ENCODE measurements at regions not wholly inside any gene's neighbourhood (a gene's known extent, or its start where the extent isn't known, plus 50 kb on each side); places are given as distances from the start of the nearest gene placed in this dataset.
A peak's percentile ranks its signal among the peaks of the same experiment; 100 is the strongest.
"Not testable (repeated sequence)": the region's sequence is repeated elsewhere in the genome, so short reads cannot be mapped to it uniquely, and the experiment has no call there.

GRCh38 chrX:101823236-101823635 is 108.6 kb downstream of the ZMAT1 start:
- no peak for DNase-seq (ENCODE audit: low read depth in 2 of 3, low spot score in 2 of 3)

DNA sequence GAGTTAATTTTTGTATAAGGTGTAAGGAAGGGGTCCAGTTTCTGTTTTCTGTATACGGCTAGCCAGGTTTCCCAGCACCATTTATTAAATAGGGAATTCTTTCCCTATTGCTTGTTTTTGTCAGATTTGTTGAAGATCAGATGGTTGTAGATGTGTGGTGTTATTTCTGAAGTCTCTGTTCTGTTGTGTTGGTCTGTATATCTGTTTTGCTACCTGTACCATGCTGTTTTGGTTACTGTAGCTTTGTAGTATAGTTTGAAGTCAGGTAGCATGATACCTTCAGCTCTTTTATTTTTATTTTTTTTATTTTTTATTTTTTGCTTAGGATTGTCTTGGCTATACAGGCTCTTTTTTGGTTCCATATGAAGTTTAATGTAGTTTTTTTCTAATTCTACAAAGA is 114.1 kb downstream of the ZMAT1 start:
- not testable (repeated sequence) for DNase-seq (ENCODE audit: low read depth in 2 of 3, low spot score in 2 of 3)

- no peak for DNase-seq (ENCODE audit: low read depth in 2 of 3, low spot score in 2 of 3)
These were observed 118.6 kb downstream of the ZMAT1 start for GRCh38 chrX:101813200-101813599.

DNA sequence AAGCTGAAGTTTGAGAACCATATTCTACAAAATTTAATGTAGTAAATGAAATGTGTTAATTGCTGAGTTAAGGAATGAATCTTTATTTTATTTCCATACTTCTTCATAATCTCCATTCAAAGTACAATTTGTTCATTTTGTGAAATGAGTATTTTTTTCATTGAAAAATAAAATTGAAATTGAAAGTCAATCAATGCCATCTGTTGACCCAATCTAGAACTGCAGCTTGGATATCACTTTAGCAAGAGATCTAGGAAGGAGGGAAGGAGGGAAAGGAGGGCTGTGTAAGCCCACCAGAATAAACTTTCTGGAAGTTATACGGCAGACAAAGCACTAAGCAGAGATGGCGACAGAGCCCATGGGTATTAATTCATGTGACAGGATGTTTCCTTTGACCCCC is 128.4 kb downstream of the ZMAT1 start:
- DNase-seq (ENCODE audit: low read depth in 2 of 3, low spot score in 2 of 3): peak in 1 of 3 donors; percentile 42

DNA sequence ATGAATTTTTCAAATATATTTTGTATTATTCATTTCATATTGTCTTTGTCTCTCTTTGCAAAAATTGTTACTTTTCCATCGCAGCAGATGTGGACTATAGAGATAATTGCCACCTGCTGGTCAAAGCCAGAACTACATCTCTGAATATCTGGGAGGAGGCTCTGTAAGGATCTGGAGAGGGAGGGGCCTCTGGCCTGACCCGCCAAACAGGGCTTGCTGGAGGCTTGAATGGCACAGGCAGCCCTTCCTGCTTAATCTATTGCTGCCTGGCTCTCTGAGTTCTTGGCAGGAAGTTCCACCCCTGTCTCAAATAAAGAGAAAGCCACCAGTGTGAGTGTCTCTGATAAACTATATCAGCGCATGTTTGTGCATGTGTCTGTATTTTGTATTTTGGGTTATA is 132.4 kb downstream of the ZMAT1 start:
- peak; percentile 62 to 95 (median 83) for DNase-seq (ENCODE audit: low read depth in 2 of 3, low spot score in 2 of 3)

GRCh38 chrX:101787934-101788333 is 128.3 kb upstream of the ARMCX2 start:
- peak in 1 of 3 donors; percentile 1 for DNase-seq (ENCODE audit: low read depth in 2 of 3, low spot score in 2 of 3)

DNA sequence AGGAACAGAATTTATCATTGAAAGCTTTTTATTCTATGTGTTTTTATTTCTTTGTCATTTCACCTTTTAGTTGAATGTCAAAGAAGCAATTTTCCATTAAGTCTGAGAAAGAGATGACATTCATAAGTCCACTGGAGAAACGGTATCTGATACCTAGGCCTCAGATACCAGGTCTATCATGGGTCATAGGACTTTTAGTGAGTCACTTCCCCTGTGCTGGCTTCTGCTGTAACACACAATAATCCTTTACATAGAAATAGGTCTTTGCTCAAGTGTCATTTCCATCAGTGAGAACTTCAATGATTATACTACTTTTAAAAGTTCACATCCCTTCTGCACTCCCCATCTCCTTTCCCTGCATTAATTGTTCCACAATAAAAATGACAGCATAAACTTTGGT is 125.5 kb upstream of the ARMCX2 start:
- DNase-seq (ENCODE audit: low read depth in 2 of 3, low spot score in 2 of 3): no peak

GRCh38 chrX:101780421-101780820 is 120.8 kb upstream of the ARMCX2 start:
- DNase-seq (ENCODE audit: low read depth in 2 of 3, low spot score in 2 of 3): not testable (repeated sequence)

- no peak for DNase-seq (ENCODE audit: low read depth in 2 of 3, low spot score in 2 of 3)
These were observed 114.7 kb upstream of the ARMCX2 start for GRCh38 chrX:101774340-101774739.

- DNase-seq (ENCODE audit: low read depth in 2 of 3, low spot score in 2 of 3): no peak
These were observed 104.9 kb upstream of the ARMCX2 start for GRCh38 chrX:101764538-101764937.

DNA sequence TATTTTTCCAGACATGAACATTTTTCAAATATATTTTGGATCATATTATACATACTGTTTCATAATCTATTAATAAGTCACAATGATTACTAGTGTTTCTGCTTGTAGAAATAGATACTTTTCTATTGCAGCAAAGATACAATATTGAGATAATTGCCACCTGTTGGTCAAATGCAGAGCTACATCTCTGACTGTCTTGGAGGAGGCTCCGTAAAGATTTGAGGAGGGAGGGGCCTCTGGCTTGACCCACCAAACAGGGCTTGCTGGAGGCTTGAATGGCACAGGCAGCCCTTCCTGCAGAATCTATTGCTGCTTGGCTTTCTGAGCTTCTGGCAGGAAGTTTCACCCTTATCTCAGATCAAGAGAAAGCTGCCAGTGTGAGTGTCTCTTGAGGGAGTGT is 99.3 kb upstream of the ARMCX2 start:
- peak; percentile 6 to 72 (median 45) for DNase-seq (ENCODE audit: low read depth in 2 of 3, low spot score in 2 of 3)

DNA sequence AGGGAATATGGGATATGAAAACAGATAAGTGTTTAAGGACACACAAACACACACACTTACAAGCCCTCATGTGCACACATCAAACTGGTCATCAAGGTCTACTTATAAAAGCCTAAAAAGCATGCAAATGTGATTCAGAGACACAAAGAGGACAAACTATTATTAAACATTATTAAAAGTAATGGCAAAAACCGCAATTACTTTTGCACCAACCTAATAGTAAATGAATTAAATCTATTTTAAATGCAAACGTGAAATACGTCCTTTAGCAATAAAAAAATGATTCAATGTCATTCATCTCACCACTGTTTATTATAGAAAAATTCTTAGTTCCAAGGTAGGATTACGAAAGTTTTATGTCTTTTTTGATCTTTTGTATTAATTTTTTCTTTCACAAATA is 91.1 kb upstream of the ARMCX2 start:
- no peak for DNase-seq (ENCODE audit: low read depth in 2 of 3, low spot score in 2 of 3)

- no peak for DNase-seq (ENCODE audit: low read depth in 2 of 3, low spot score in 2 of 3)
These were observed 89.8 kb upstream of the ARMCX2 start for GRCh38 chrX:101749436-101749835.

DNA sequence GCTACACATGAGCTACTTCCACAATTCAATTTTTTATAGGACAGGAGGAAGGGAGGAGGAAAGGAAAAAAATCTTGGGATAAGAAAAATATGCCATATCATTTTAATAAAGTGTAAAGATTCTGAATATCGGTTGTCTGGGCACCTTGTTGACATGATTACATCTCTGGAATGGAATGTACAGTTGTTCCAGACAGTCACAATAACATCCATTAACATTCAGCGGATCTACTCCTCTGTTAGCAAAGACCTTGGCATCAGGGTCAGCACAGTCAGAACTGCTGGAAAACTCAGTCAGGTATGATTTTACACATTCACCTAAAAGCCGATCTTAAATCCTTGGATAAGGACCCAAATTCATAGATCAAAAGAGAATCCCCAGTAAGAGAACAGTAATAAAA is 85.4 kb upstream of the ARMCX2 start:
- no peak for DNase-seq (ENCODE audit: low read depth in 2 of 3, low spot score in 2 of 3)

DNA sequence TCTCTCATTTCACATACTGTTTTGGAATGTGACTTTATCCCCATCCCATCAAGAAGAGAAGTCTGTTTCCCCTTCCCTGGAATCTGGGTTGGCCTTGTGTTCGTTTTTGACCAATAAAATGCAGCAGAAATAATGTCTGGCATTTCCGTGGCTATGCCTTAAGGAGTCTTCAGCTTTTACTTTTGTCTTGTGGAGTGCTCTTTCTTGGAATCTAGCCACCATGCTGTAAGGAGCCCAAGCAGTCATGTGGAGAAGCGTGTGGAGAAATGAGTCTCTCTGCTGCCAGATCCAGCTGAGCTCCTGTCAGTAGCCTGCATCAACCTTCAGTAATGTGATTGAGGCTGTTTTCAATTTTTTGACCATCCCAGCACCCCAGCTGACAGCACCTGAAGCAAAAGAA is 84.4 kb upstream of the ARMCX2 start:
- no peak for DNase-seq (ENCODE audit: low read depth in 2 of 3, low spot score in 2 of 3)

DNA sequence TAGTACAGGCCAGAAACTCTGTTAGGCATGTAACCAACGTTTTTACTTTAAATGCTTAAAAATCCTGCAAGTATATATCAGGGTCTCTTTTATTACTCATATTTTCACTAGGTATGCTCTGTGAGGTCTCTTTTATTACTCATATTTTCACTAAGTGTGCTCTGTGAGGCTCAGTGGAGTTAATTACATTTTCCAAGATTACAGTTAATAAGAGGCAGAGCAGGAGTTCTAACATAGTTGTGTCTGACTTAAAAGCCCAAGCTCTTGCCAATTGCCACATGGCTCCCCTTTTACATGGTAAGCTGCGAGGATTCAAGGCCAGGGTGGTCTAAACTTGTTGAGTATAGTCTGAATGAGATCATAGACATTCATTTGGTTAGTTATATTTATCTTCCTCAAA is 81.0 kb upstream of the ARMCX2 start:
- no peak for DNase-seq (ENCODE audit: low read depth in 2 of 3, low spot score in 2 of 3)

DNA sequence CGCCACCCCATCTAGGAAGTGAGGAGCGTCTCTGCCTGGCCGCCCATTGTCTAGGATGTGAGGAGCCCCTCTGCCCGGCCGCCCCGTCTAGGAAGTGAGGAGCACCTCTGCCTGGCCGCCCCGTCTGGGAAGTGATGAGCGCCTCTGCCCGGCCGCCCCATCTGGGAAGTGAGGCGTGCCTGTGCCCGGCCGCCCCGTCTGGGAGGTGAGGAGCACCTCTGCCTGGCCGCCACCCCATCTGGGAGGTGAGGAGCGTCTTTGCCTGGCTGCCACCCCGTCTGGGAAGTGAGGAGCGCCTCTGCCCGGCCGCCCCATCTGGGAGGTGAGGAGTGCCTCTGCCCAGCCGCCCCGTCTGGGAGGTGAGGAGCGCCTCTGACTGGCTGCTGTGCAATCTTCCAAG is 79.2 kb upstream of the ARMCX2 start:
- not testable (repeated sequence) for DNase-seq (ENCODE audit: low read depth in 2 of 3, low spot score in 2 of 3)

DNA sequence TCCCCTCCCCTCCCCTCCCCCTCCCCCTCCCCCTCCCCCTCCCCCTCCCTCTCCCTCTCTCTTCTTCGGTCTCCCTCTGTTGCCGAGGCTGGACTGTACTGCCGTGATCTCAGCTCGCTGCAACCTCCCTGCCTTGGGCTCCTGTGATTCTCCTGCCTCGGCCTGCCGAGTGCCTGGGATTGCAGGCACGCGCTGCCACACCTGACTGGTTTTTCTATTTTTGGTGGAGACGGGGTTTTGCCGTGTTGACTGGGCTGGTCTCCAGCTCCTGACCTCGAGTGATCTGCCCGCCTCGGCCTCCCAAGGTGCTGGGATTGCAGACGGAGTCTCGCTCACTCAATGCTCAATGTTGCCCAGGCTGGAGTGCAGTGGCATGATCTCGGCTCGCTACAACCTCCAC is 78.8 kb upstream of the ARMCX2 start:
- DNase-seq (ENCODE audit: low read depth in 2 of 3, low spot score in 2 of 3): not testable (repeated sequence)

GRCh38 chrX:101736651-101737050 is 77.0 kb upstream of the ARMCX2 start:
- no peak for DNase-seq (ENCODE audit: low read depth in 2 of 3, low spot score in 2 of 3)

GRCh38 chrX:101732870-101733269 is 73.2 kb upstream of the ARMCX2 start:
- DNase-seq (ENCODE audit: low read depth in 2 of 3, low spot score in 2 of 3): no peak

- DNase-seq (ENCODE audit: low read depth in 2 of 3, low spot score in 2 of 3): no peak
These were observed 70.3 kb upstream of the ARMCX2 start for GRCh38 chrX:101729986-101730385.

Data from hematopoietic multipotent progenitor cell (in vitro differentiated cells).